ENCODE measurements at regions not wholly inside any gene's neighbourhood (a gene's known extent, or its start where the extent isn't known, plus 50 kb on each side); places are given as distances from the start of the nearest gene placed in this dataset.

DNA sequence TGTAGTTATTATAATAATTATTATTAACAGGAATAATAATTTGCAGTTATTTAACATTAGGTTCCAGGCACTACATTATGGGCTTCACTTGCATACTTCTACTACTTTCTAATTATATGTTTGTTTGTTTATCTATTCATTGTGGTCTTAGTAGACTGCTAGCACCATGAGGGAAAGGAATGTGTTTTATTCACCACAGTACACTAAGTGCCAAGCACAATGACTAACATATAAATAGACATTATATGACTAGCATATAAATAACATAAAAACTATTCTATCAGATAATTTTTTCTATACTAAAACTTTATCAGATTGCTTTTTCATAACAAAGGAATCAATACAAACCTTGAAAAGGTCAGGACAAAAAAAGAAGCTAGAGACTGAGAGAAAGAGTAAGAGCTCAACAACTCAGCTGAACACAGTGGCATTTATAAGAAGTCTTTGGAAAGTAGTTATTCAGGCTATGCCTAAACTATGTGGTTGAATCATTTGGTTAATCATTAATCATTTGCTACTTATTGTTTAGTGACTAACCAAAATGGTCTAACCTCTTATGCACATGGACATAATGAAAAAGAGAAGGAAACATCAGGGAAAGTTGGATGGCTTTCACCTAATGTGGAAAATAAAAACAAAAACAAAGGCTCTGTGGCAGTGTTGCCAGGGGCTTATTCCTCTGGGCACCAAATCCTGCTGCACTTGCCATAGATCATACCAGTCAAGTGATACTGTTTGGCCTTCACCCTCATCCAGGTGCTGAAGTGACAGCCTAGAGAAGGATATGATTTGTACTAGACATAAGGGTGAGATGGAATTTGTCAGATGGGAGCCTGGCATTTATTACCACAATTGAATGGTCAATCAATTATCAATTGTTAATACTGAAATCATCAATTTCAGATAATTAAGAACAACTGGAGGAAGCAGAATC lies 174.9 kb downstream of the ETAA1 start:
- in situ Hi-C loops (cut with MboI; ENCODE audit: low sequenced_read_pairs, unreplicated experiment) = no loop called here
- TF ChIP-seq, protein P1, sequence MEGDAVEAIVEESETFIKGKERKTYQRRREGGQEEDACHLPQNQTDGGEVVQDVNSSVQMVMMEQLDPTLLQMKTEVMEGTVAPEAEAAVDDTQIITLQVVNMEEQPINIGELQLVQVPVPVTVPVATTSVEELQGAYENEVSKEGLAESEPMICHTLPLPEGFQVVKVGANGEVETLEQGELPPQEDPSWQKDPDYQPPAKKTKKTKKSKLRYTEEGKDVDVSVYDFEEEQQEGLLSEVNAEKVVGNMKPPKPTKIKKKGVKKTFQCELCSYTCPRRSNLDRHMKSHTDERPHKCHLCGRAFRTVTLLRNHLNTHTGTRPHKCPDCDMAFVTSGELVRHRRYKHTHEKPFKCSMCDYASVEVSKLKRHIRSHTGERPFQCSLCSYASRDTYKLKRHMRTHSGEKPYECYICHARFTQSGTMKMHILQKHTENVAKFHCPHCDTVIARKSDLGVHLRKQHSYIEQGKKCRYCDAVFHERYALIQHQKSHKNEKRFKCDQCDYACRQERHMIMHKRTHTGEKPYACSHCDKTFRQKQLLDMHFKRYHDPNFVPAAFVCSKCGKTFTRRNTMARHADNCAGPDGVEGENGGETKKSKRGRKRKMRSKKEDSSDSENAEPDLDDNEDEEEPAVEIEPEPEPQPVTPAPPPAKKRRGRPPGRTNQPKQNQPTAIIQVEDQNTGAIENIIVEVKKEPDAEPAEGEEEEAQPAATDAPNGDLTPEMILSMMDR (IDR thresholded peaks at IDR 0.05; ENCODE audit: borderline replicate concordance, control extremely low read depth, extremely low read depth, insufficient read depth, missing control alignments) = no peak
- DNase-seq (ENCODE audit: low spot score) = no peak

DNA sequence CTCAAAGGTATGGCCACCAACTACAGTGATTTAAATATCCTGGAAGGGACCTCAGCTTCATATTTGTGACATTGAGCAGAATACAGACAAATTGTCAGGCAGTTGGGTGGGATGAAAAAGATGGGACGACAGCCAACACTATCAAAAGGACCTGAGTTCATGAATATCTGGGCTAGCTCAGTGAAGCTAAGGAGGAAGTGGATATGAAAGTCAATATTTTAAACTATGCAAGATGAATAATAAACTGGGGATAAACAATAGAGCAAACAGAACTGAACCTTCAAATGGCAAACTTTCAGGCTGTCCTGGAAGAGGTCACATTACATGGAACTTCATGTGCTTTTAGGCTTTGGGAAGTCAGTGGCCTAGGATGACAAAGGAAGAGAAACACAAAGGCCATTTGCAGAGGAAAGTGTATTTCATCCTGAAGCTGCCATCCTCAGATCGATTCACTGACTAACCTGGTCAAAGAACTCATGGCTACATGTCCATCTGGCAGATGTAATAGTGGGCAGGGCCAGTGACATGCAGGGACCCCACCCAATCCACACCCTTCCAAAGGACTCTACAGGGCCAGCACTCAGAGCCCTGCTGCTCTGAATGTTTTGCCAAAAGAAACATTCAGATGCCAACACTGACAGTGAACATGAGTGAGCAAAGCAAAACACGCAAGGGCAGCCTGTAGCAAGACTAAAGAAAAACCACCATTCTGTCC lies 175.7 kb downstream of the ETAA1 start:
- DNase-seq (ENCODE audit: low spot score) = no peak
- TF ChIP-seq, protein P1 (IDR thresholded peaks at IDR 0.05; ENCODE audit: borderline replicate concordance, control extremely low read depth, extremely low read depth, insufficient read depth, missing control alignments) = no peak
- in situ Hi-C loops (cut with MboI; ENCODE audit: low sequenced_read_pairs, unreplicated experiment) = no loop called here

DNA sequence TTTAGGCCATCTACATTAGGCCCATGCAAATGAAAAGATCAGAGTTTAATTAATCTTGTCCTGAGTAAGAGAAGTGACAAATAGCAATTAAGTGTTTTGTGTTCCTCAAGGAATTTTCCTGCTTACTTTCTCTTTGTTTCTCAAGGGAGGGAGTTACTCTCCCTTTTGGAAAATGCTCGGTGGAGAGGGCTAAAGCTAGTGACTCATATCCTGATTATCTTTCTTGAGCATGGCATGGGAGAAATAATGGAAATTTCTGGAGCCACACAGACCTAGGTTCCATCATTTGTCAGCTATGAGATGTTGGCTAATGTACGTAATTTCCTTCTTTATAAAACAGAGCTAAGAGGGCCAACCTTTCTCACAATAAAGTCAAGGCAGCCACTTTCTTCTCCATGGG lies 177.1 kb downstream of the ETAA1 start:
- in situ Hi-C loops (cut with MboI; ENCODE audit: low sequenced_read_pairs, unreplicated experiment) = no loop called here
- TF ChIP-seq, protein P1 (IDR thresholded peaks at IDR 0.05; ENCODE audit: borderline replicate concordance, control extremely low read depth, extremely low read depth, insufficient read depth, missing control alignments) = no peak
- DNase-seq (ENCODE audit: low spot score) = no peak

DNA sequence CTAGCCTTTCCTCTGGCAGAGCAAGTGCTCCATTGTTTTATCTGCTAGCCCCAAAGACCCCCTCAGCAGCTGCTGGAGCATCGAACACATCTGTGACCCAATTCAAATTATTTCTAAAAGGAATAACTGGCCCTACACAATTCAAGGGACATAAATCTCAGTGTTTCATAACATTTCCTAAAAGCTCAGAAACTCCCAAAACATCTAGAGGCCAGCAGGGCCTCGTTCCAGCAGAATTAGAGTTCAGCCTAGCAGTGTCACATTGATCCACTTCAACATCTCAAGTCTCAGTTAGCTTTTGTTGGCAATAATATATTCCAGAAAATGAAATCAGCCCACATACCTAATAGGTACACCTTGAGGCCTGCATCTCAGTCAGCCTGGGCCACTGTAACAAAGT lies 179.1 kb downstream of the ETAA1 start:
- TF ChIP-seq, protein P1 (IDR thresholded peaks at IDR 0.05; ENCODE audit: borderline replicate concordance, control extremely low read depth, extremely low read depth, insufficient read depth, missing control alignments) = no peak
- in situ Hi-C loops (cut with MboI; ENCODE audit: low sequenced_read_pairs, unreplicated experiment) = no loop called here
- DNase-seq (ENCODE audit: low spot score) = no peak

DNA sequence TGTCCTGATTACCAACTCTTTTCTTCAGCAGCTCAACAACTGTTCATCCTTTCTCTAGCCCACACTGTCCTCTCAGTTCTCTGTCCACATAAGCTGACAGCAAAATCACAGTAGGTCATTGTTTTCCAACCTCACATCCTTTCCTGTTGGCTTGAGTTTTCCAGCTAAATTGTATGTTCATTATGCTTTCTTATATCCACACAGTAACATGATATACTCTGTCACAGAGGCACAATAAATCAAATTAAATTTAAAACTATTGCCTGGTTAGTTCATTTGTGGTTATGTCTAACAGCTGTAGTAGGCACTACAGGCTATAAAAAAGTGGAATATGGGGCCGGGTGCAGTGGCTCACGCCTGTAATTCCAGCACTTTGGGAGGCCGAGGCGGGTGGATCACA lies 179.9 kb downstream of the ETAA1 start:
- TF ChIP-seq, protein P1 (IDR thresholded peaks at IDR 0.05; ENCODE audit: borderline replicate concordance, control extremely low read depth, extremely low read depth, insufficient read depth, missing control alignments) = no peak
- no peak for DNase-seq (ENCODE audit: low spot score)
- in situ Hi-C loops (cut with MboI; ENCODE audit: low sequenced_read_pairs, unreplicated experiment) = no loop called here

DNA sequence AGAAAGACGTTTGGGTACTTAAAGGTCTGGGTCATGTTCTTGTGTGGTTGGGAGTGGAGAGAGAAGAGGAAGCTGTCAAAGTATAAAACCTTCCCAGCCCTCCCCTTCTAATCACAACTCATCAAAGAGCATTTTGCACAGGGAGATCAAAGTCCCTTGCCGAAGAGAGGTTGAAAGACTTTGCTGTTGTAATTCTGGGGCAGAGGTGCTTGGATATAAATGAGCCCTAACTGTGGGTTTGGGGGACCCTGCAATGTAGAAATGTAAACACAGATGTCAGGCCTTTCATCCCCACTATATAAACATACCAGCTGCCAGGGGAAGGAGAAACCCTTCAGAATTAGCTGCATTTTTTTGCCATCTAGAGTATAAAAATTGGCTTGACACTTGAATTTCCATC lies 182.1 kb downstream of the ETAA1 start:
- in situ Hi-C loops (cut with MboI; ENCODE audit: low sequenced_read_pairs, unreplicated experiment) = no loop called here
- no peak for DNase-seq (ENCODE audit: low spot score)
- TF ChIP-seq, protein P1 (IDR thresholded peaks at IDR 0.05; ENCODE audit: borderline replicate concordance, control extremely low read depth, extremely low read depth, insufficient read depth, missing control alignments) = no peak

Data from GM13976 (cell line).